Neural progenitor cell (in vitro differentiated cells): ENCODE measurements at regions not wholly inside any gene's neighbourhood (a gene's known extent, or its start where the extent isn't known, plus 50 kb on each side); places are given as distances from the start of the nearest gene placed in this dataset.
A peak's percentile ranks its signal among the peaks of the same experiment; 100 is the strongest.

Source experiments
- DNase-seq: peaks from one replicate; pipeline ENCODE4 v3.0.0-alpha.2; 2016; ENCODE audit warnings: low spot score
- H2AFZ ChIP-seq: fragments of 200-600 bp; sonication (generic); replicated peaks from 2 replicates; pipeline ENCODE4 v1.6.1; 2016; ENCODE audit warnings: antibody characterized with exemption
- H3F3A ChIP-seq: fragments of 200-600 bp; sonication (generic); 2 replicates; pipeline ENCODE4 v1.6.1; 2016; ENCODE audit warnings: antibody characterized with exemption, low read depth
- H3K27ac ChIP-seq: fragments of 200-600 bp; sonication (generic); 2 replicates; pipeline ENCODE4 v1.5.1; 2016; ENCODE audit warnings: mild to moderate bottlenecking
- H3K27me3 ChIP-seq: fragments of 200-600 bp; sonication (generic); 2 replicates; pipeline ENCODE4 v1.6.1; 2016; ENCODE audit warnings: mild to moderate bottlenecking, moderate library complexity
- H3K36me3 ChIP-seq: fragments of 200-600 bp; sonication (generic); 2 replicates; pipeline ENCODE4 v1.5.1; 2016
- H3K4me1 ChIP-seq: fragments of 200-600 bp; sonication (generic); 2 replicates; pipeline ENCODE4 v1.6.1; 2016; ENCODE audit warnings: mixed run types
- H3K4me2 ChIP-seq: fragments of 200-600 bp; sonication (generic); 2 replicates; pipeline ENCODE4 v1.6.1; 2016
- H3K4me3 ChIP-seq: fragments of 200-600 bp; sonication (generic); 2 replicates; pipeline ENCODE4 v1.5.1; 2016
- H3K79me2 ChIP-seq: fragments of 200-600 bp; sonication (generic); 2 replicates; pipeline ENCODE4 v1.6.1; 2016; ENCODE audit warnings: low read depth
- H3K9ac ChIP-seq: fragments of 200-600 bp; sonication (generic); 2 replicates; pipeline ENCODE4 v1.6.1; 2016
- H3K9me3 ChIP-seq: fragments of 200-600 bp; sonication (generic); 2 replicates; pipeline ENCODE4 v1.5.1; 2016; ENCODE audit warnings: low read depth
- H4K20me1 ChIP-seq: fragments of 200-600 bp; sonication (generic); 2 replicates; pipeline ENCODE4 v1.6.1; 2016; ENCODE audit warnings: low read depth
- H3K27ac Mint-ChIP-seq: 3 replicates; pipeline ENCODE4 v1.8.0; 2021; ENCODE audit warnings: mixed read lengths
- H3K27me3 Mint-ChIP-seq: 2 replicates; pipeline ENCODE4 v1.8.0; 2022; ENCODE audit warnings: low read depth, mild to moderate bottlenecking, inconsistent platforms, moderate library complexity, mixed read lengths; ENCODE audit not compliant: insufficient read depth
- H3K36me3 Mint-ChIP-seq: 3 replicates; pipeline ENCODE4 v1.8.0; 2021; ENCODE audit warnings: mixed read lengths
- H3K4me1 Mint-ChIP-seq: 3 replicates; pipeline ENCODE4 v1.8.0; 2021; ENCODE audit warnings: mixed read lengths
- H3K4me3 Mint-ChIP-seq: 3 replicates; pipeline ENCODE4 v1.8.0; 2021; ENCODE audit warnings: mild to moderate bottlenecking, moderate library complexity, mixed read lengths
- H3K9me3 Mint-ChIP-seq: 3 replicates; pipeline ENCODE4 v1.8.0; 2020; ENCODE audit warnings: mixed read lengths
- EZH2 ChIP-seq: fragments of 200-600 bp; sonication (generic); IDR thresholded peaks from 2 replicates; pipeline ENCODE4 v1.6.1; 2017; ENCODE audit warnings: antibody characterized with exemption, mild to moderate bottlenecking, moderate library complexity
- EZH2phosphoT487 ChIP-seq: fragments of 200-600 bp; sonication (generic); IDR thresholded peaks from 2 replicates; pipeline ENCODE4 v1.6.1; 2017; ENCODE audit warnings: antibody characterized with exemption
- TF ChIP-seq, protein P1 (sequence below): fragments of 200-600 bp; sonication (generic); IDR thresholded peaks from 2 replicates; pipeline ENCODE4 v1.5.1; 2017; ENCODE audit warnings: antibody characterized with exemption, mild to moderate bottlenecking

- H3K27me3 Mint-ChIP-seq: peaks cover 11% of the 10 kb centered on the region
- no peak overlapping the region for H3K4me3 Mint-ChIP-seq
- H3K36me3 ChIP-seq: no peaks in the 10 kb centered on the region
- peaks cover 2% of the 10 kb centered on the region for H3K9me3 Mint-ChIP-seq
- H4K20me1 ChIP-seq: no peaks in the 10 kb centered on the region
- no peaks in the 10 kb centered on the region for H3K9me3 ChIP-seq
- H3K79me2 ChIP-seq: no peaks in the 10 kb centered on the region
- peaks cover 19% of the 10 kb centered on the region for H3K4me1 Mint-ChIP-seq
- H3K36me3 Mint-ChIP-seq: no peaks in the 10 kb centered on the region
- H3K9ac ChIP-seq: no peak overlapping the region
- H3K4me3 ChIP-seq: no peak overlapping the region
- H3K4me2 ChIP-seq: no peak overlapping the region
- no peak for DNase-seq
- no peak overlapping the region for H2AFZ ChIP-seq
- no peaks in the 10 kb centered on the region for H3K27me3 ChIP-seq
- no peak for TF ChIP-seq EZH2phosphoT487
- TF ChIP-seq, protein P1, sequence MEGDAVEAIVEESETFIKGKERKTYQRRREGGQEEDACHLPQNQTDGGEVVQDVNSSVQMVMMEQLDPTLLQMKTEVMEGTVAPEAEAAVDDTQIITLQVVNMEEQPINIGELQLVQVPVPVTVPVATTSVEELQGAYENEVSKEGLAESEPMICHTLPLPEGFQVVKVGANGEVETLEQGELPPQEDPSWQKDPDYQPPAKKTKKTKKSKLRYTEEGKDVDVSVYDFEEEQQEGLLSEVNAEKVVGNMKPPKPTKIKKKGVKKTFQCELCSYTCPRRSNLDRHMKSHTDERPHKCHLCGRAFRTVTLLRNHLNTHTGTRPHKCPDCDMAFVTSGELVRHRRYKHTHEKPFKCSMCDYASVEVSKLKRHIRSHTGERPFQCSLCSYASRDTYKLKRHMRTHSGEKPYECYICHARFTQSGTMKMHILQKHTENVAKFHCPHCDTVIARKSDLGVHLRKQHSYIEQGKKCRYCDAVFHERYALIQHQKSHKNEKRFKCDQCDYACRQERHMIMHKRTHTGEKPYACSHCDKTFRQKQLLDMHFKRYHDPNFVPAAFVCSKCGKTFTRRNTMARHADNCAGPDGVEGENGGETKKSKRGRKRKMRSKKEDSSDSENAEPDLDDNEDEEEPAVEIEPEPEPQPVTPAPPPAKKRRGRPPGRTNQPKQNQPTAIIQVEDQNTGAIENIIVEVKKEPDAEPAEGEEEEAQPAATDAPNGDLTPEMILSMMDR: no peak
- TF ChIP-seq EZH2: no peak
- H3K27ac ChIP-seq: no peak overlapping the region
- H3K4me1 ChIP-seq: peaks cover 10% of the 10 kb centered on the region
- no peak overlapping the region for H3K27ac Mint-ChIP-seq
- no peaks in the 10 kb centered on the region for H3F3A ChIP-seq
These were observed 95.5 kb upstream of the SPATA31D4 start for GRCh38 chr9:81832571-81833285.

DNA sequence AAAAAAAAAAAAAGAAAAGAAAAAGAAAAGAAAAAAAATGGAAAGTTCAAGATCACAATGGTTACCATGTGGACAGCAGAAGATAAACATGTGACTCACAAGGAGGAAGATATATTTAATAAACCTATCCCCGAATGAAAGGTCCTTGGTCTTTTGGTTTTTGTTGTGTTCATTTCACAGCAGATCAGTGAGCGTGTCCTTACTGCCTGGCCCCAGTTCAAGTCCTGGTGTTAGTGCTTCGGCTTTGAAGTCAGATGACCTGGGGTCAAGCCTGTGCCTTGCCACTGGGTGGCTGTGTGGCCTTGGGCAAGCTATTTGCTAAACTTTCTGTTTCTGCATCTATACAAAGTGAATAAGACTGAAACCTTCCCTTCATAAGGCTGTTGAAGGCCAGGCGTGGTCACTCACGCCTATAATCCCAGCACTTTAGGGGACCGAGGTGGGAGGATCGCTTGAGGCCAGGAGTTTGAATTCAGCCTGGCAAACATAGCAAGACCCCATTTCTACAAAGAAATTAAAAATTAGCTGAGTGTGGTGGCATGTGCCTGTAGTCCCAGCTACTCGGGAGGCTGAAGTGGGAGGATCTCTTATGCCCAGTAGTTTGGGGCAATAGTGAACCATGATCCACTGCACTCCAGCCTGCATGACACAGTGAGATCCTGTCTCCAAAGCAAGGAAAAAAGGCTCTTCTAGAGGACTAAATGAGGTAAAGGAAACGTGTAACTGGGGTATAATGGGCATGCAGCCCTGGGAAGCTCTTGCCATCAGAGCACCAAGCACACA, 94.5 kb upstream of the SPATA31D4 start:
- Mint-ChIP-seq H3K36me3 (no peaks in the 10 kb centered on the region), H3K4me1 (peaks cover 12% of the 10 kb centered on the region), H3K27ac (peak overlapping the region; percentile 17), H3K4me3 (no peak overlapping the region), H3K9me3 (peaks cover 2% of the 10 kb centered on the region), H3K27me3 (peaks cover 9% of the 10 kb centered on the region)
- H3K9me3 ChIP-seq: no peaks in the 10 kb centered on the region
- no peak for DNase-seq
- H3K27me3 ChIP-seq: no peaks in the 10 kb centered on the region
- H3K4me1 ChIP-seq: peaks cover 5% of the 10 kb centered on the region
- no peaks in the 10 kb centered on the region for H3K36me3 ChIP-seq
- H2AFZ ChIP-seq: no peak overlapping the region
- no peak overlapping the region for H3K27ac ChIP-seq
- H4K20me1 ChIP-seq: no peaks in the 10 kb centered on the region
- H3K4me3 ChIP-seq: no peak overlapping the region
- no peak for TF ChIP-seq EZH2phosphoT487
- TF ChIP-seq EZH2: no peak
- TF ChIP-seq, protein P1: no peak
- no peak overlapping the region for H3K9ac ChIP-seq
- H3K79me2 ChIP-seq: no peaks in the 10 kb centered on the region
- no peaks in the 10 kb centered on the region for H3F3A ChIP-seq
- H3K4me2 ChIP-seq: no peak overlapping the region

DNA sequence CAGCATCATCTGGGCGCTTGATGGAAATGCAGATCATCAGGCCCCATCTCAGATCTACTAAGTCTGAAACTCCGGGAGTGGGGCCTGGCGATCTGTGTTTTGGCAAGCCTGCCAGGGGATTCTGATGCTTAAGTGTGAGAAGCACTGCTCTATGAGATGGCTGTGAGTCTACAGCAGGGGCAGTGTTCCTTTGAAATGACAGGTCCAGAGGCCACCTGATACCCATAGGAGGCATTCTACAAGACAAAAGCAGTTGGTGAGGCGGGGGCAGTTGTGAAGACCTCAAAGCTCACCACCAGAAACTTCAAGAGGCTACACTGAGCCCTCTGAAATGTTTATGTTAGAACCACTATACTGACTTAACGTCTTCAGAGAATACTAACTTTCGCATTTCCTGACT, 86.9 kb upstream of the SPATA31D4 start:
- no peaks in the 10 kb centered on the region for H3K9me3 Mint-ChIP-seq
- Histone ChIP-seq H3F3A (no peaks in the 10 kb centered on the region), H3K36me3 (no peaks in the 10 kb centered on the region), H3K27ac (no peak overlapping the region), H4K20me1 (no peaks in the 10 kb centered on the region), H3K79me2 (no peaks in the 10 kb centered on the region), H3K4me2 (no peak overlapping the region), H2AFZ (no peak overlapping the region), H3K4me3 (no peak overlapping the region), H3K27me3 (no peaks in the 10 kb centered on the region), H3K9me3 (no peaks in the 10 kb centered on the region), H3K9ac (no peak overlapping the region), H3K4me1 (peaks cover 8% of the 10 kb centered on the region)
- no peak for TF ChIP-seq EZH2phosphoT487
- no peaks in the 10 kb centered on the region for H3K36me3 Mint-ChIP-seq
- no peak overlapping the region for H3K27ac Mint-ChIP-seq
- DNase-seq: peak; percentile 17
- H3K4me1 Mint-ChIP-seq: peaks cover 23% of the 10 kb centered on the region
- H3K4me3 Mint-ChIP-seq: no peak overlapping the region
- peaks cover 17% of the 10 kb centered on the region for H3K27me3 Mint-ChIP-seq

DNA sequence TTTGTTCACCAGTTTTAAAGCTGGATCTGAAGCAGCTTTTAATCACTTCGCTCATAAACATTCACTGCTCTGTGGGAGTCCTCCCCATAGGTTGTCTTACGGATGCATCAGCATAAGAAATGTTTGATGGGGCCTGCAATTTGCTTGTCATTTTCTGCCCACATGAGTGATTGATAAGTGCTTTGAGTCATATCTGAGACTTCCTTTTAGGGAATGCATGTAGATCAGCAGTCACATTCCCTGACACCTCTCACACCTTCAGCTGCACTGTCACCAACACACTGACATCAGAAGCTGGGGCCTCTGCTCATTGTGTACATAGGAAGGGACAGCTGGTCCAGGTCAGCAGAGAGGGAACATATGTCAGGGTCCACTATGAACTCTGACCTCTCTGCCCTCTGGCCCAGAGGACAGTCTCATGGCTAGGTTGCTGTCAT, 84.1 kb upstream of the SPATA31D4 start:
- TF ChIP-seq EZH2 (no peak), EZH2phosphoT487 (no peak)
- TF ChIP-seq, protein P1: no peak
- Mint-ChIP-seq H3K36me3 (no peaks in the 10 kb centered on the region), H3K9me3 (no peaks in the 10 kb centered on the region)

More for the DNA sequence above, 84.1 kb upstream of the SPATA31D4 start:
- Histone ChIP-seq H4K20me1 (no peaks in the 10 kb centered on the region), H3K27me3 (no peaks in the 10 kb centered on the region), H3K79me2 (no peaks in the 10 kb centered on the region), H3F3A (no peaks in the 10 kb centered on the region), H2AFZ (no peak overlapping the region), H3K4me1 (peaks cover 8% of the 10 kb centered on the region), H3K4me3 (no peak overlapping the region), H3K36me3 (no peaks in the 10 kb centered on the region), H3K9me3 (no peaks in the 10 kb centered on the region), H3K27ac (no peak overlapping the region), H3K9ac (no peak overlapping the region), H3K4me2 (no peak overlapping the region)
- H3K27me3 Mint-ChIP-seq: peaks cover 15% of the 10 kb centered on the region
- peaks cover 23% of the 10 kb centered on the region for H3K4me1 Mint-ChIP-seq
- H3K27ac Mint-ChIP-seq: peak overlapping the region; percentile 54
- DNase-seq: no peak
- no peak overlapping the region for H3K4me3 Mint-ChIP-seq
